ENCODE measurements at regions not wholly inside any gene's neighbourhood (a gene's known extent, or its start where the extent isn't known, plus 50 kb on each side); places are given as distances from the start of the nearest gene placed in this dataset.

- FAIRE-seq, result no peak
- POLR2A ChIA-PET, result no interaction called here
Measured at GRCh38 chr3:164903820-164904451, 174.4 kb downstream of the SI start.

More at GRCh38 chr3:164903820-164904451, 174.4 kb downstream of the SI start:
- Histone ChIP-seq H3K4me2 (ENCODE audit: insufficient read depth, low read length) (no peak overlapping the region), H3K4me3 (no peak overlapping the region), H4K20me1 (replicated peaks; ENCODE audit: control insufficient read depth, insufficient read depth, low read length) (no peaks in the 10 kb centered on the region), H3K9ac (ENCODE audit: insufficient read depth in 1 of 2, low read depth in 2 of 2, low read length in 2 of 2) (no peak overlapping the region), H3K36me3 (ENCODE audit: control insufficient read depth, insufficient read depth, low read length) (no peaks in the 10 kb centered on the region), H3K9me3 (replicated peaks; ENCODE audit: control insufficient read depth, insufficient read depth, low read depth, low read length) (no peaks in the 10 kb centered on the region), H2AFZ (ENCODE audit: low read depth, low read length) (no peak overlapping the region), H3K79me2 (ENCODE audit: control insufficient read depth, insufficient read depth, low read length) (no peaks in the 10 kb centered on the region), H3K9me1 (ENCODE audit: control insufficient read depth, insufficient read depth, low read length) (no peaks in the 10 kb centered on the region), H3K4me1 (replicated peaks in 1 of 2; ENCODE audit: control insufficient read depth in 2 of 2, insufficient read depth in 2 of 2, low read length in 2 of 2) (no peaks in the 10 kb centered on the region), H3K27me3 (ENCODE audit: control insufficient read depth in 2 of 2, insufficient read depth in 2 of 2, low read length in 2 of 2) (no peaks in the 10 kb centered on the region), H3K27ac (ENCODE audit: extremely low read depth, low read depth, low read length) (no peak overlapping the region)
- TF ChIP-seq STAT5B (CRISPR knock-in tag; IDR thresholded peaks at IDR 0.05) (no peak), ARID4B (CRISPR knock-in tag; IDR thresholded peaks at IDR 0.05) (no peak)
- BruUV-seq (replicated peaks), result no TSS peak
- in situ Hi-C loops (cut with MboI) (no loop called here), intact Hi-C loops (cut with micrococcal nuclease) (no loop called here)
- WGBS (ENCODE audit: insufficient coverage, low coverage, missing lambda C conversion rate), result 3% methylated on average over 5 of the region's 5 CpGs
- CTCF ChIA-PET (ENCODE audit: low intra/inter-chr PET ratio), result no interaction called here
- ATAC-seq, result no peak
- DNase-seq (ENCODE audit: extremely low read depth in 1 of 4, low spot score in 3 of 4), result no peak
